SKM-1 treated with dmso at 0.1 percent for 144 hours (cell line): ENCODE measurements at regions not wholly inside any gene's neighbourhood (a gene's known extent, or its start where the extent isn't known, plus 50 kb on each side); places are given as distances from the start of the nearest gene placed in this dataset.

ENCODE experiments used
- DNase-seq: peaks from one replicate; lab custom pipeline; 2025; ENCODE audit not compliant: unreplicated experiment; lab: John Stamatoyannopoulos, UW

GRCh38 chr6:30396833-30397479, 52.0 kb downstream of the RPP21 start:
- DNase-seq: peak; percentile 41

- DNase-seq: no peak
Observed at GRCh38 chr6:30397697-30398096, 52.7 kb downstream of the RPP21 start.

- DNase-seq: no peak
Observed at GRCh38 chr6:30399390-30400058, 54.6 kb downstream of the RPP21 start.

- no peak for DNase-seq
Observed at GRCh38 chr6:30405934-30406333, 61.0 kb downstream of the RPP21 start.

- DNase-seq: no peak
Observed at GRCh38 chr6:30409184-30409583, 64.2 kb downstream of the RPP21 start.

GRCh38 chr6:30411515-30412207, 66.7 kb downstream of the RPP21 start:
- DNase-seq: no peak

GRCh38 chr6:30418448-30418847, 70.9 kb upstream of the HLA-E start:
- no peak for DNase-seq

- DNase-seq: no peak
Observed at GRCh38 chr6:30424549-30424948, 64.8 kb upstream of the HLA-E start.
